ENCODE measurements at regions not wholly inside any gene's neighbourhood (a gene's known extent, or its start where the extent isn't known, plus 50 kb on each side); places are given as distances from the start of the nearest gene placed in this dataset.

DNA sequence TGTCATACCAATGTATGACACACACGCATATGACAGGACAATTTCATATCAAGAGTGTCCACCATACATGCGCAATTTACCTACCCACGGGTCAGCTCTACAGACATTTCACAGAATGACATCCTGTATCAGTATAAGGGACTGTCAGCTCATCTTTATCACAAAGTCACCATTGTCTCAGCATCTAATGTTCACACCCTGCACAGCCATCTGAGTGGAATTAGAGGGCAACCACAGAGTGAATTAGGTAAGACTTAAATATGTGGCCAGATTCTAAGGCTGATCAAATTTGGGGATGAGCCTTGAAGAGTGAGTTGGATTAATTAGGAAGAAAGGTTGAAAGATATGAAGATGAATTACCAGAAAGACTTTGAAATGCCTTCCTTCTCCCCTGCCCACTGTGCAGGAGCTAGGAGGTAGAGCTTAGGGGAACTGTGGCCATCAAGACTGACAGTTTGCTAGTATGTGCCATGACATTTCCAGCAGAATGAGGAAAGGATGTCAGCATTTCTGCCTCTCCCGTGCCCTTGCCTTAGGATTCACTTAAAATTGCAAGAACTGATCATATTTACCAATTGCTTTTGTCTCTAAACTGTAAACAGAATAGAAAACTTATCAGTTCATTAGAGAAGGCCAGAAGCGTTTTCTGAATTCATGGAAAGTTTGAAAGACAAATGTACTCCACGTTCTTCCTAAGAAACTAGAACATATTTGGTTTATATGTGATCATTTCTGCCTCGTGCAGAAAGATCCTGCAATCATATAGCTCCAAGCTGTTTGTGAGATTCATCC lies 121.1 kb downstream of the DDX1 start:
- TF ChIP-seq, protein P1, sequence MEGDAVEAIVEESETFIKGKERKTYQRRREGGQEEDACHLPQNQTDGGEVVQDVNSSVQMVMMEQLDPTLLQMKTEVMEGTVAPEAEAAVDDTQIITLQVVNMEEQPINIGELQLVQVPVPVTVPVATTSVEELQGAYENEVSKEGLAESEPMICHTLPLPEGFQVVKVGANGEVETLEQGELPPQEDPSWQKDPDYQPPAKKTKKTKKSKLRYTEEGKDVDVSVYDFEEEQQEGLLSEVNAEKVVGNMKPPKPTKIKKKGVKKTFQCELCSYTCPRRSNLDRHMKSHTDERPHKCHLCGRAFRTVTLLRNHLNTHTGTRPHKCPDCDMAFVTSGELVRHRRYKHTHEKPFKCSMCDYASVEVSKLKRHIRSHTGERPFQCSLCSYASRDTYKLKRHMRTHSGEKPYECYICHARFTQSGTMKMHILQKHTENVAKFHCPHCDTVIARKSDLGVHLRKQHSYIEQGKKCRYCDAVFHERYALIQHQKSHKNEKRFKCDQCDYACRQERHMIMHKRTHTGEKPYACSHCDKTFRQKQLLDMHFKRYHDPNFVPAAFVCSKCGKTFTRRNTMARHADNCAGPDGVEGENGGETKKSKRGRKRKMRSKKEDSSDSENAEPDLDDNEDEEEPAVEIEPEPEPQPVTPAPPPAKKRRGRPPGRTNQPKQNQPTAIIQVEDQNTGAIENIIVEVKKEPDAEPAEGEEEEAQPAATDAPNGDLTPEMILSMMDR (IDR thresholded peaks at IDR 0.05) = no peak
- Mint-ChIP-seq H3K27me3 (ENCODE audit: low read depth) (peaks cover 18% of the 10 kb centered on the region), H3K4me3 (ENCODE audit: unreplicated experiment) (no peak overlapping the region), H3K27ac (ENCODE audit: unreplicated experiment) (no peak overlapping the region), H3K36me3 (ENCODE audit: low read depth) (no peaks in the 10 kb centered on the region), H3K4me1 (ENCODE audit: low read depth) (peaks cover 6% of the 10 kb centered on the region), H3K9me3 (ENCODE audit: low read depth) (no peaks in the 10 kb centered on the region)
- no peak for DNase-seq (ENCODE audit: low spot score)

DNA sequence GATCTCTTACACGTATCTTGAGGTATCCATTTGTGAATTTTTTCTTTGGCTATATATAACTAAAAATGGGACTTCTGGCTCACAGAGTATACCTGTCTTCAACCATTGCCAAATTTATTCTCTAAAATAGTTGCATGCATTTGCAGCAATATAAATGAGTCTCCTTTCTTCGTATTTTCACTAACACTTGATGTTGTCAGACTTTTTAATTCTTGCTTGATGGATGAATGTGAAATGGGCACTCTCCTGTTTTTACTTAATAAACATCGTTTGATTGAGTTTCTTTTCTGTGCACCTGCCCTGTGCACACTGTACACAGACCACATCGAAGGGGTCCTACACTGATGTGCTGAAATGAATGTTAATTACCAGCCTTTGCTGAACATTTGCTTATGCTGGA lies 121.8 kb downstream of the DDX1 start:
- TF ChIP-seq, protein P1 (IDR thresholded peaks at IDR 0.05) = no peak
- no peak overlapping the region for H3K4me3 Mint-ChIP-seq (ENCODE audit: unreplicated experiment)
- H3K36me3 Mint-ChIP-seq (ENCODE audit: low read depth) = no peaks in the 10 kb centered on the region
- H3K27ac Mint-ChIP-seq (ENCODE audit: unreplicated experiment) = no peak overlapping the region
- DNase-seq (ENCODE audit: low spot score) = no peak
- peaks cover 6% of the 10 kb centered on the region for H3K4me1 Mint-ChIP-seq (ENCODE audit: low read depth)
- no peaks in the 10 kb centered on the region for H3K9me3 Mint-ChIP-seq (ENCODE audit: low read depth)
- H3K27me3 Mint-ChIP-seq (ENCODE audit: low read depth) = peaks cover 21% of the 10 kb centered on the region

DNA sequence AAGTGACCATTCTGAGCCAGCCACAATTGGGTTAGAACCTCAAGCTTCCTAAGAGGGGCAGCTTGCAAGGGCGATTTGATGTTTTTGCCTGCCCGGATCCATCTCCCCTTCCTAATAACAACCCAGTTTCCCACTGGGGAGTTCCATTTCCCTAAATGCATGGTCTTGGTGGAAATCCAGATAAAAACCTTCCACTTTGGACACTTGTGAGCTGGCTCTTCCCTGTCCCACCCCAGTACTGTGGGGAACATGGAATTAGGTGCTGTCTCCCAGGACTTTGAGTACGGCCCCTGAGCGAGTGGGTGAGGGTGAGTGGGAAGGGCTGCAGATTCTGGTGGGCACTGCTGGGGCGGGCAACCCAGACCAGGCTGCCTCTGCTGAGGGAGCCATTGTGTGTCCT lies 122.3 kb downstream of the DDX1 start:
- no peak for DNase-seq (ENCODE audit: low spot score)
- TF ChIP-seq, protein P1 (IDR thresholded peaks at IDR 0.05) = no peak
- Mint-ChIP-seq H3K27ac (ENCODE audit: unreplicated experiment) (no peak overlapping the region), H3K4me3 (ENCODE audit: unreplicated experiment) (no peak overlapping the region), H3K4me1 (ENCODE audit: low read depth) (peaks cover 5% of the 10 kb centered on the region), H3K36me3 (ENCODE audit: low read depth) (no peaks in the 10 kb centered on the region), H3K9me3 (ENCODE audit: low read depth) (no peaks in the 10 kb centered on the region), H3K27me3 (ENCODE audit: low read depth) (peaks cover 21% of the 10 kb centered on the region)

DNA sequence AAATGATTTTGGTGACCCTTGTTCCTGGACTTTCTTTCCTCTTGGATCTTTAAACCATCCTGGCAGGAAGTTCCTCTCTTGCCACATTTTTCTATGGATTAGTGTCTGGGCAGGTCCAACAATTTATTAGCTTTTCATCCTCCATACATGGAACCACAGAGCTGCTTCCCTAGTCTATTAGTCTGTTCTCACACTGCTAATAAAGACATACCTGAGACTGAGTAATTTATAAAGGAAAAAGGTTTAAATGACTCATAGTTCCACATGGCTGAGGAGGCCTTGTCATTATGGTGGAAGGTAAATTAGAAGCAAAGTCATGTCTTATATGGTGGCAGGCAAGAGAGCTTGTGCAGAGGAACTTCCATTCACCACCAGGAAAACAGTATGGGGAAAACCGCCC lies 122.9 kb downstream of the DDX1 start:
- TF ChIP-seq, protein P1 (IDR thresholded peaks at IDR 0.05) = no peak
- DNase-seq (ENCODE audit: low spot score) = no peak
- no peaks in the 10 kb centered on the region for H3K36me3 Mint-ChIP-seq (ENCODE audit: low read depth)
- H3K27me3 Mint-ChIP-seq (ENCODE audit: low read depth) = peaks cover 23% of the 10 kb centered on the region
- no peaks in the 10 kb centered on the region for H3K9me3 Mint-ChIP-seq (ENCODE audit: low read depth)
- H3K27ac Mint-ChIP-seq (ENCODE audit: unreplicated experiment) = no peak overlapping the region
- H3K4me3 Mint-ChIP-seq (ENCODE audit: unreplicated experiment) = no peak overlapping the region
- H3K4me1 Mint-ChIP-seq (ENCODE audit: low read depth) = no peaks in the 10 kb centered on the region

DNA sequence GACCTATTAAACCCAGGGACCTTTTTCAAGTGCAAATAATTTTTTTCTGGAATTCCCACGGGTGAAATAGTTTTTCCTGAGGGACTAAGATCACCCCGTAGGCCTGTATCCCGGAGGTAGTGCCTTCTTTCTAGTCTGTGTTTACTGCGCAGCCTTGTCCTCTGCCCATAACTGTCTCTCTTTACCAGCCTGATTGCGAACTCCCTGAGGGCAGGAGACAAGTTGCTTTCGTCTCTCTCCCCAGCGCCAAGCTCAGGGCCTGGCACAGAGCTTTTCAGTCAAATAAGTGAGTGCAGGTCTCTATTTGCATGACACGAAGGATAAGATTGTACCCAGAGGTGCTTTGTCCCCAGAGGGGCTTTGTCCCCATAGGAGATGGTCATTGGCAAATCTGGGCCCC lies 123.9 kb downstream of the DDX1 start:
- no peaks in the 10 kb centered on the region for H3K9me3 Mint-ChIP-seq (ENCODE audit: low read depth)
- H3K27ac Mint-ChIP-seq (ENCODE audit: unreplicated experiment) = no peak overlapping the region
- H3K27me3 Mint-ChIP-seq (ENCODE audit: low read depth) = peaks cover 26% of the 10 kb centered on the region
- TF ChIP-seq, protein P1 (IDR thresholded peaks at IDR 0.05) = no peak
- H3K4me1 Mint-ChIP-seq (ENCODE audit: low read depth) = no peaks in the 10 kb centered on the region
- H3K36me3 Mint-ChIP-seq (ENCODE audit: low read depth) = no peaks in the 10 kb centered on the region
- no peak overlapping the region for H3K4me3 Mint-ChIP-seq (ENCODE audit: unreplicated experiment)
- no peak for DNase-seq (ENCODE audit: low spot score)

All from chondrocyte (in vitro differentiated cells).